Mesendoderm (in vitro differentiated cells): ENCODE measurements at regions not wholly inside any gene's neighbourhood (a gene's known extent, or its start where the extent isn't known, plus 50 kb on each side); places are given as distances from the start of the nearest gene placed in this dataset.

Experiments used
- DNase-seq: peaks from one replicate; pipeline ENCODE4 v3.0.0; 2013
- H2AK5ac ChIP-seq: 2 replicates; pipeline ENCODE4 v1.6.1; 2013; ENCODE audit warnings: low read length, inconsistent platforms
- H2BK120ac ChIP-seq: 2 replicates; pipeline ENCODE4 v1.6.1; 2013; ENCODE audit warnings: low read depth, mild to moderate bottlenecking, low read length, moderate library complexity, mixed read lengths
- H2BK15ac ChIP-seq: replicated peaks from 2 replicates; pipeline ENCODE4 v1.6.1; 2013; ENCODE audit warnings: low read depth, mild to moderate bottlenecking, moderate library complexity
- H2BK5ac ChIP-seq: 2 replicates; pipeline ENCODE4 v1.6.1; 2013; ENCODE audit warnings: low read length, inconsistent platforms
- H3K18ac ChIP-seq: 2 replicates; pipeline ENCODE4 v1.6.1; 2013; ENCODE audit warnings: mild to moderate bottlenecking, low read length, mixed read lengths
- H3K23ac ChIP-seq: one replicate; pipeline ENCODE4 v1.6.1; 2013; ENCODE audit warnings: low read length
- H3K27ac ChIP-seq: 2 replicates; pipeline ENCODE4 v1.5.1; 2013; ENCODE audit warnings: low read depth, mild to moderate bottlenecking, inconsistent platforms, low read length, moderate library complexity
- H3K27me3 ChIP-seq: 2 replicates; pipeline ENCODE4 v1.6.1; 2013; ENCODE audit warnings: low read length, control low read depth, mild to moderate bottlenecking, inconsistent platforms; ENCODE audit not compliant: insufficient read depth, poor library complexity
- H3K36me3 ChIP-seq: 2 replicates; pipeline ENCODE4 v1.6.1; 2013; ENCODE audit warnings: low read length, inconsistent platforms; ENCODE audit not compliant: control insufficient read depth, insufficient read depth
- H3K4ac ChIP-seq: one replicate; pipeline ENCODE4 v1.6.1; 2013; ENCODE audit warnings: low read depth, mild to moderate bottlenecking, low read length, moderate library complexity
- H3K4me1 ChIP-seq: 2 replicates; pipeline ENCODE4 v1.6.1; 2013; ENCODE audit warnings: low read depth, low read length, inconsistent platforms; ENCODE audit not compliant: control insufficient read depth
- H3K4me2 ChIP-seq: 2 replicates; pipeline ENCODE4 v1.6.1; 2013; ENCODE audit warnings: low read length
- H3K4me3 ChIP-seq: 2 replicates; pipeline ENCODE4 v1.5.1; 2013; ENCODE audit warnings: mild to moderate bottlenecking, low read length
- H3K56ac ChIP-seq: one replicate; pipeline ENCODE4 v1.6.1; 2013; ENCODE audit warnings: low read length
- H3K79me1 ChIP-seq: 2 replicates; pipeline ENCODE4 v1.6.1; 2013; ENCODE audit warnings: low read length, inconsistent platforms
- H3K79me2 ChIP-seq: 2 replicates; pipeline ENCODE4 v1.6.1; 2013; ENCODE audit warnings: mild to moderate bottlenecking, low read length; ENCODE audit not compliant: control insufficient read depth, insufficient read depth
- H3K9ac ChIP-seq: 2 replicates; pipeline ENCODE4 v1.6.1; 2013; ENCODE audit warnings: low read length, inconsistent platforms
- H4K5ac ChIP-seq: one replicate; pipeline ENCODE4 v1.6.1; 2013; ENCODE audit warnings: low read length
- H4K8ac ChIP-seq: one replicate; pipeline ENCODE4 v1.6.1; 2013; ENCODE audit warnings: low read depth, mild to moderate bottlenecking, control low read depth, low read length, moderate library complexity
- WGBS: extraction: QIAGEN DNeasy Blood & Tissue Kit; methylation state at CpG from one replicate; pipeline ENCODE4 v1.1.7; 2013; ENCODE audit warnings: low lambda C conversion rate, missing lambda C conversion rate; ENCODE audit not compliant: insufficient coverage; ENCODE audit errors: extremely low coverage; 5-methylcytosine and 5-hydroxymethylcytosine counted together

GRCh38 chr5:109589986-109590385 is 99.7 kb upstream of the MAN2A1 start:
- Histone ChIP-seq H3K18ac (no peak overlapping the region), H2AK5ac (no peak overlapping the region), H2BK120ac (no peak overlapping the region), H3K4ac (no peak overlapping the region), H3K79me1 (no peaks in the 10 kb centered on the region), H3K36me3 (no peaks in the 10 kb centered on the region), H2BK15ac (no peak overlapping the region), H3K23ac (no peak overlapping the region), H3K9ac (no peak overlapping the region), H3K4me3 (no peak overlapping the region), H3K27ac (no peak overlapping the region), H3K4me2 (no peak overlapping the region), H3K56ac (no peak overlapping the region), H3K4me1 (no peaks in the 10 kb centered on the region), H4K8ac (no peak overlapping the region), H3K27me3 (no peaks in the 10 kb centered on the region), H2BK5ac (no peak overlapping the region), H4K5ac (no peak overlapping the region), H3K79me2 (no peaks in the 10 kb centered on the region)
- no CpG with 5 or more reads among the region's 4 CpGs for WGBS
- DNase-seq: peak; percentile 27

GRCh38 chr5:109589239-109589638 is 100.5 kb upstream of the MAN2A1 start:
- Histone ChIP-seq H2BK15ac (no peak overlapping the region), H2BK5ac (no peak overlapping the region), H3K4ac (no peak overlapping the region), H2BK120ac (no peak overlapping the region), H4K5ac (no peak overlapping the region), H3K56ac (no peak overlapping the region), H3K79me2 (no peaks in the 10 kb centered on the region), H3K36me3 (no peaks in the 10 kb centered on the region), H2AK5ac (no peak overlapping the region), H3K4me1 (no peaks in the 10 kb centered on the region), H3K27ac (no peak overlapping the region), H4K8ac (no peak overlapping the region), H3K4me2 (no peak overlapping the region), H3K18ac (no peak overlapping the region), H3K23ac (no peak overlapping the region), H3K9ac (no peak overlapping the region), H3K4me3 (no peak overlapping the region), H3K79me1 (no peaks in the 10 kb centered on the region), H3K27me3 (no peaks in the 10 kb centered on the region)
- no CpG with 5 or more reads among the region's 5 CpGs for WGBS
- DNase-seq: no peak

- no peaks in the 10 kb centered on the region for H3K79me1 ChIP-seq
- H3K4me2 ChIP-seq: no peak overlapping the region
- H4K8ac ChIP-seq: no peak overlapping the region
- H3K4me3 ChIP-seq: no peak overlapping the region
- H2BK5ac ChIP-seq: no peak overlapping the region
- H3K18ac ChIP-seq: no peak overlapping the region
- H3K27me3 ChIP-seq: no peaks in the 10 kb centered on the region
- WGBS: no CpG with 5 or more reads among the region's 25 CpGs
- DNase-seq: no peak
- no peak overlapping the region for H3K4ac ChIP-seq
- no peak overlapping the region for H2BK15ac ChIP-seq
- no peak overlapping the region for H3K9ac ChIP-seq
- no peak overlapping the region for H4K5ac ChIP-seq
- H2AK5ac ChIP-seq: no peak overlapping the region
- H3K27ac ChIP-seq: no peak overlapping the region
- no peaks in the 10 kb centered on the region for H3K36me3 ChIP-seq
- no peak overlapping the region for H3K56ac ChIP-seq
- H2BK120ac ChIP-seq: no peak overlapping the region
- H3K4me1 ChIP-seq: no peaks in the 10 kb centered on the region
- H3K79me2 ChIP-seq: no peaks in the 10 kb centered on the region
- H3K23ac ChIP-seq: no peak overlapping the region
Observed at GRCh38 chr5:109588281-109589035, 101.3 kb upstream of the MAN2A1 start.

- WGBS: no CpG with 5 or more reads among the region's 4 CpGs
- DNase-seq: peak; percentile 43
Observed at GRCh38 chr5:109584986-109585599, 104.6 kb upstream of the MAN2A1 start.

GRCh38 chr5:109580225-109580624 is 109.5 kb upstream of the MAN2A1 start:
- no peak overlapping the region for H3K23ac ChIP-seq
- H3K4me2 ChIP-seq: no peak overlapping the region
- WGBS: no CpG with 5 or more reads among the region's 3 CpGs
- no peak overlapping the region for H3K27ac ChIP-seq
- H2AK5ac ChIP-seq: no peak overlapping the region
- H2BK5ac ChIP-seq: no peak overlapping the region
- no peak overlapping the region for H2BK15ac ChIP-seq
- H3K56ac ChIP-seq: no peak overlapping the region
- H3K18ac ChIP-seq: no peak overlapping the region
- H3K79me2 ChIP-seq: no peaks in the 10 kb centered on the region
- H3K27me3 ChIP-seq: no peaks in the 10 kb centered on the region
- no peak overlapping the region for H3K4me3 ChIP-seq
- H3K4me1 ChIP-seq: no peaks in the 10 kb centered on the region
- no peak overlapping the region for H3K4ac ChIP-seq
- no peak overlapping the region for H3K9ac ChIP-seq
- H3K36me3 ChIP-seq: no peaks in the 10 kb centered on the region
- H4K8ac ChIP-seq: no peak overlapping the region
- H2BK120ac ChIP-seq: no peak overlapping the region
- H3K79me1 ChIP-seq: no peaks in the 10 kb centered on the region
- H4K5ac ChIP-seq: no peak overlapping the region
- peak; percentile 28 for DNase-seq

More at GRCh38 chr5:109584986-109585599, 104.6 kb upstream of the MAN2A1 start:
- Histone ChIP-seq H3K4me1 (no peaks in the 10 kb centered on the region), H3K27me3 (no peaks in the 10 kb centered on the region), H2AK5ac (no peak overlapping the region), H3K56ac (no peak overlapping the region), H3K79me1 (no peaks in the 10 kb centered on the region), H3K23ac (no peak overlapping the region), H3K9ac (no peak overlapping the region), H2BK15ac (no peak overlapping the region), H3K18ac (no peak overlapping the region), H3K27ac (no peak overlapping the region), H3K79me2 (no peaks in the 10 kb centered on the region), H2BK5ac (no peak overlapping the region), H4K5ac (no peak overlapping the region), H2BK120ac (no peak overlapping the region), H3K4me3 (no peak overlapping the region), H4K8ac (no peak overlapping the region), H3K4ac (no peak overlapping the region), H3K36me3 (no peaks in the 10 kb centered on the region), H3K4me2 (no peak overlapping the region)
